ENCODE measurements at regions not wholly inside any gene's neighbourhood (a gene's known extent, or its start where the extent isn't known, plus 50 kb on each side); places are given as distances from the start of the nearest gene placed in this dataset.

DNA sequence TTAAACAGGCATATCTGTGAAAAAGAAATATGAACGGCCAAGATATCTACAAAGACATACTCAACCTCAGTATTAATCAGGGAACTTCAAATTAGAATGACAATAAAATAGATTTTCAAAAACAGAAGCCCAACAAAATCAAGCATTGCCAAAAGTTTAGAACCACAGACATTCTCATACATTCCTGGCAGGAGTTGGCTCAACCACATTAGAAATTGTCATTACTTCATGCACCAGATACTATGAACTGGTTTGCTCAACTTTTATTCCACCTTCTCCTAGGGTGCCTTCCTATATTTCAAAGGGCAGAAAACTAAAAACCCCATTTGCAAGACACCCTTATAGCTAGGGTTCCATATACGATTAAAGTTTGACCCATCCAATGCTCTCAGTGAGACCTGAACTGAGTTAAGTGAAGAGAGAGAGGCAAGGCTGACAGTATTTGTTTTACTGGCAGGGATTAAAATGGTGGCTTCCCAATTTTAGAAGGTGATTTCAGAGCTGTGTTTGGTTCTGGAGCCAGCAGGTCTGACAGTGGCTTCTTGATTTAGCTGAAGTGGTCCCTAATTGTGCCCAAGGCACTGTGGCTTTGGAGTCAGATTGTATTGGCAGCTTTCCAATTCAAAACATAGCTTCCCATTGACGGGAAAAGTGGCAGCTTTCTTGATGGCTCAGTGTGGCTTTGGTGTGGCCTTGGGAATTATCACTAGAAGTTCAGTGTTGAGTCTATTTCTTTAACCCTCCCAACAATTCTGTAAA lies 77.1 kb upstream of the CDYL start:
- TF ChIP-seq YY1 (IDR thresholded peaks at IDR 0.05; ENCODE audit: low read depth) (no peak), TAF1 (IDR thresholded peaks at IDR 0.05; ENCODE audit: low read depth) (no peak), EGR1 (IDR thresholded peaks at IDR 0.05) (no peak), TEAD4 (IDR thresholded peaks at IDR 0.05) (no peak), FOXM1 (IDR thresholded peaks at IDR 0.05; ENCODE audit: borderline replicate concordance, low read depth) (no peak)

DNA sequence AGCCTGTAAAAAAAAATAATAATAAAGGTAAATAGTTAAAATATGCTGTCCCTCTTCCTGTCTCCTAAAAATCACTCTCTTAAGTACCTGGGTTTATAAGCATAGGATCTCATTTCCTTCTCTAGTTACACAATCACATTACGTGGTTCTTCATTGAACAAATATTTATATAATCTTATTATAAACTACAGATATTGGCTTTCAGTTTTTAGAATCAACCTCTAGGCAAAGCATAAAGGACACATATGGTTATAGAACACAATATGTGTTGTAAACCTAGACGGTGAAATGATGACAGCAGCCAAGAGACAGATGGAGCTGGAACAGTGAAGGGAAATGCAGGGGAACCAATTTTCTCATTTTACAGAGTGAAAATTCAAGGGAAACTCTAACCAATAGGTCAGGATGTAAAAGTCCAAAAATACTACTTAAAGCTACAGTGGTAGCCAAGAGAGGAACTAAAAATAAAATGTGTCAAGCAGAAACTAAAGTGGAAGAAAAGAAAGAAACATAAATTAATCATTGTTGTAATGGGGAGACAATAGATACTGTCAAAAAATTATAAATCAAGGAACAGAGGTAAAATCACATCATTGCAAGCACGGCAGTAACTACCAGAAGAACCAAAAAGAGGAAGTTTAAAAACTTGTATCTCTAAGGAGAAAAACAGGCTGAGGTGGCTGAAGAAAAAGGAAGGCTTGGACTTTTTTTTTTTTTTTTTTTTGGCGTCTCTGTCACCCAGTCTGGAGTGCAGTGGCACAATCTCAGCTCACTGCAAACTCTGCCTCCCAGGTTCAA lies 82.8 kb upstream of the CDYL start:
- TF ChIP-seq ZBTB7A (IDR thresholded peaks at IDR 0.05; ENCODE audit: low read depth): no peak
- TF ChIP-seq, protein P1, sequence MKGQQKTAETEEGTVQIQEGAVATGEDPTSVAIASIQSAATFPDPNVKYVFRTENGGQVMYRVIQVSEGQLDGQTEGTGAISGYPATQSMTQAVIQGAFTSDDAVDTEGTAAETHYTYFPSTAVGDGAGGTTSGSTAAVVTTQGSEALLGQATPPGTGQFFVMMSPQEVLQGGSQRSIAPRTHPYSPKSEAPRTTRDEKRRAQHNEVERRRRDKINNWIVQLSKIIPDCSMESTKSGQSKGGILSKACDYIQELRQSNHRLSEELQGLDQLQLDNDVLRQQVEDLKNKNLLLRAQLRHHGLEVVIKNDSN (IDR thresholded peaks at IDR 0.05): no peak
- no peak for TF ChIP-seq CREB1 (IDR thresholded peaks at IDR 0.05; ENCODE audit: low read depth)
- TF ChIP-seq TCF12 (IDR thresholded peaks at IDR 0.05; ENCODE audit: low read depth): no peak
- no peak for TF ChIP-seq TEAD4 (IDR thresholded peaks at IDR 0.05)
- TF ChIP-seq FOXM1 (IDR thresholded peaks at IDR 0.05; ENCODE audit: borderline replicate concordance, low read depth): no peak
- TF ChIP-seq TAF1 (IDR thresholded peaks at IDR 0.05; ENCODE audit: low read depth): no peak
- no peak for TF ChIP-seq EGR1 (IDR thresholded peaks at IDR 0.05)
- TF ChIP-seq RAD21 (IDR thresholded peaks at IDR 0.05; ENCODE audit: low read depth): no peak
- no peak for TF ChIP-seq CEBPB (IDR thresholded peaks at IDR 0.05)
- TF ChIP-seq, protein P2, sequence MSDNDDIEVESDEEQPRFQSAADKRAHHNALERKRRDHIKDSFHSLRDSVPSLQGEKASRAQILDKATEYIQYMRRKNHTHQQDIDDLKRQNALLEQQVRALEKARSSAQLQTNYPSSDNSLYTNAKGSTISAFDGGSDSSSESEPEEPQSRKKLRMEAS (IDR thresholded peaks at IDR 0.05): no peak
- TF ChIP-seq, protein P3, sequence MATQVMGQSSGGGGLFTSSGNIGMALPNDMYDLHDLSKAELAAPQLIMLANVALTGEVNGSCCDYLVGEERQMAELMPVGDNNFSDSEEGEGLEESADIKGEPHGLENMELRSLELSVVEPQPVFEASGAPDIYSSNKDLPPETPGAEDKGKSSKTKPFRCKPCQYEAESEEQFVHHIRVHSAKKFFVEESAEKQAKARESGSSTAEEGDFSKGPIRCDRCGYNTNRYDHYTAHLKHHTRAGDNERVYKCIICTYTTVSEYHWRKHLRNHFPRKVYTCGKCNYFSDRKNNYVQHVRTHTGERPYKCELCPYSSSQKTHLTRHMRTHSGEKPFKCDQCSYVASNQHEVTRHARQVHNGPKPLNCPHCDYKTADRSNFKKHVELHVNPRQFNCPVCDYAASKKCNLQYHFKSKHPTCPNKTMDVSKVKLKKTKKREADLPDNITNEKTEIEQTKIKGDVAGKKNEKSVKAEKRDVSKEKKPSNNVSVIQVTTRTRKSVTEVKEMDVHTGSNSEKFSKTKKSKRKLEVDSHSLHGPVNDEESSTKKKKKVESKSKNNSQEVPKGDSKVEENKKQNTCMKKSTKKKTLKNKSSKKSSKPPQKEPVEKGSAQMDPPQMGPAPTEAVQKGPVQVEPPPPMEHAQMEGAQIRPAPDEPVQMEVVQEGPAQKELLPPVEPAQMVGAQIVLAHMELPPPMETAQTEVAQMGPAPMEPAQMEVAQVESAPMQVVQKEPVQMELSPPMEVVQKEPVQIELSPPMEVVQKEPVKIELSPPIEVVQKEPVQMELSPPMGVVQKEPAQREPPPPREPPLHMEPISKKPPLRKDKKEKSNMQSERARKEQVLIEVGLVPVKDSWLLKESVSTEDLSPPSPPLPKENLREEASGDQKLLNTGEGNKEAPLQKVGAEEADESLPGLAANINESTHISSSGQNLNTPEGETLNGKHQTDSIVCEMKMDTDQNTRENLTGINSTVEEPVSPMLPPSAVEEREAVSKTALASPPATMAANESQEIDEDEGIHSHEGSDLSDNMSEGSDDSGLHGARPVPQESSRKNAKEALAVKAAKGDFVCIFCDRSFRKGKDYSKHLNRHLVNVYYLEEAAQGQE (IDR thresholded peaks at IDR 0.05; ENCODE audit: low read depth): no peak
- no peak for TF ChIP-seq NFIC (IDR thresholded peaks at IDR 0.05)
- no peak for TF ChIP-seq EP300 (IDR thresholded peaks at IDR 0.05; ENCODE audit: borderline replicate concordance)
- TF ChIP-seq YY1 (IDR thresholded peaks at IDR 0.05; ENCODE audit: low read depth): no peak

DNA sequence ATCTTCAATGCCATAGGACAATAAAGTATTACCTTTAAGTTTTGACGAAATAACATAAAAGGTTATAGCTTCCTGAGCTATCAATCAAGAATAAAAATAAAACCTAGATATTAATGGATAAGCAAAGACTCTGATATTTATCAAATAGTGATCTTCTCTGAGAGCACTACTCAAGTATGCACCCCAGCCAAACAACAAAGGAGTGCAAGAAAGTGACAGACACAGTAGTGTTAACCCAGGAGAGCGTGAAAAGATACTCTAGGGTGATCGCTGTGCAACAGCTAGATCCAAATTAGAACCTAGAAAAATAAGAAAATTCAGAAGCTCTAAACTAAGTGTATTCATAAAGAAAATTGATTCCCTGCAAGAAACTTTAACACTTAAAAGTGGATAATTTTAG lies 83.5 kb upstream of the CDYL start:
- TF ChIP-seq RAD21 (IDR thresholded peaks at IDR 0.05; ENCODE audit: low read depth) (no peak), ZBTB7A (IDR thresholded peaks at IDR 0.05; ENCODE audit: low read depth) (no peak), CREB1 (IDR thresholded peaks at IDR 0.05; ENCODE audit: low read depth) (no peak), CEBPB (IDR thresholded peaks at IDR 0.05) (no peak), EP300 (IDR thresholded peaks at IDR 0.05; ENCODE audit: borderline replicate concordance) (no peak), TEAD4 (IDR thresholded peaks at IDR 0.05) (no peak), YY1 (IDR thresholded peaks at IDR 0.05; ENCODE audit: low read depth) (no peak), TCF12 (IDR thresholded peaks at IDR 0.05; ENCODE audit: low read depth) (no peak), FOXM1 (IDR thresholded peaks at IDR 0.05; ENCODE audit: borderline replicate concordance, low read depth) (no peak), TAF1 (IDR thresholded peaks at IDR 0.05; ENCODE audit: low read depth) (no peak)
- TF ChIP-seq, protein P3 (IDR thresholded peaks at IDR 0.05; ENCODE audit: low read depth): no peak
- TF ChIP-seq, protein P2 (IDR thresholded peaks at IDR 0.05): no peak
- TF ChIP-seq, protein P1 (IDR thresholded peaks at IDR 0.05): no peak

DNA sequence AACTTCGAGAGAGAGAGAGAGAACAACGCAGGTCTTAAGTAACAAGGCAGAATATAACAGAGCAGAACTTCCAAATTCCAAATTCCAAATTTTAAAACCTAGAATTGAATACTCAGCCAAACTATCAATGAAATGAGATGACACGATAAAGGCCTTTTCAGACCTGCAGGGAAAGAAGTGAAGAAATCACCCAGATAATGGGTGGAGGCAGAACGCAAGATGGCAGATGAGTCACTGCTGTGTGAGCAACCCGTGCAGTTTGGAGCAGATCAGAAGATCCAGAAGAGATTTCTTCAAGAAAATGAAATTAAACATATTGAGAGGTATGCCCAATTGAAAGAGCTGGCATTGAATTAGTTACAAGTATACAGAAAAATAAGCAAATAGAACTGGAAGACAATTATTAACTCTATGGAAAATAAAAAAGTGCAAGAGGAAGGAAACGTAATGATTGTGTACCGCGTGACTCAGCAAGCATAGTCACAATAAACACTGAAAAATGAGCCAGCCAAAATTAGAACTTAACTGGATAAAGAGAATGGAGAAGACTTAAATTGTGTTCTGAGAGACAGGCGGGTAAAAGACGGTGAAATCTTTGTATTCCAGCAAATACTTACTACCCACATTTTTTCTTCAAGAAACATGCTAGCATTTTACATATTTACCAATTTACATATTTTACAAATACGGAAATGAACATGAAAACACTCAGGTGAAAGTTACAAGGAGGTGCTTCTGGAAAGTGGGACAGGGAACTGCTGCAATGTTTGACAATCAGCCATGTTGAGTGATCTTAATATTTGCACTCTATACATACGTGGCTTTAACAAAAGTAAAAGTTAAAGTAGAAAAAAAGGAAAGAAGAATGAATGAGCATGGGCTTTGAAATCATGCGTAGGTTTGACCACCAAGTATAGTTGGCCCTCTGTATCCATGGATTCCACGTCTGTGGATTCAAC lies 87.9 kb upstream of the CDYL start:
- TF ChIP-seq, protein P2 (IDR thresholded peaks at IDR 0.05): no peak
- TF ChIP-seq RAD21 (IDR thresholded peaks at IDR 0.05; ENCODE audit: low read depth): no peak
- no peak for TF ChIP-seq CREB1 (IDR thresholded peaks at IDR 0.05; ENCODE audit: low read depth)
- no peak for TF ChIP-seq FOXM1 (IDR thresholded peaks at IDR 0.05; ENCODE audit: borderline replicate concordance, low read depth)
- TF ChIP-seq EP300 (IDR thresholded peaks at IDR 0.05; ENCODE audit: borderline replicate concordance): no peak
- TF ChIP-seq, protein P1 (IDR thresholded peaks at IDR 0.05): no peak
- no peak for TF ChIP-seq NFIC (IDR thresholded peaks at IDR 0.05)
- TF ChIP-seq, protein P3 (IDR thresholded peaks at IDR 0.05; ENCODE audit: low read depth): no peak
- no peak for TF ChIP-seq YY1 (IDR thresholded peaks at IDR 0.05; ENCODE audit: low read depth)
- no peak for TF ChIP-seq TEAD4 (IDR thresholded peaks at IDR 0.05)
- TF ChIP-seq CEBPB (IDR thresholded peaks at IDR 0.05): no peak
- TF ChIP-seq TAF1 (IDR thresholded peaks at IDR 0.05; ENCODE audit: low read depth): no peak
- TF ChIP-seq TCF12 (IDR thresholded peaks at IDR 0.05; ENCODE audit: low read depth): no peak
- TF ChIP-seq ZBTB7A (IDR thresholded peaks at IDR 0.05; ENCODE audit: low read depth): no peak
